ENCODE measurements at regions not wholly inside any gene's neighbourhood (a gene's known extent, or its start where the extent isn't known, plus 50 kb on each side); places are given as distances from the start of the nearest gene placed in this dataset.

GRCh38 chr10:52654201-52654600 lies 118.4 kb downstream of the MBL2 start:
- CTCF ChIA-PET: no interaction called here
- H3K27me3 Mint-ChIP-seq (ENCODE audit: low read depth): no peaks in the 10 kb centered on the region
- no peak overlapping the region for H3K27ac Mint-ChIP-seq
- intact Hi-C loops (cut with micrococcal nuclease): no loop called here
- no peak for DNase-seq
- no peak overlapping the region for H3K4me3 Mint-ChIP-seq
- H3K36me3 Mint-ChIP-seq (ENCODE audit: low read depth): no peaks in the 10 kb centered on the region
- peaks cover 1% of the 10 kb centered on the region for H3K9me3 Mint-ChIP-seq
- no peaks in the 10 kb centered on the region for H3K4me1 Mint-ChIP-seq (ENCODE audit: low read depth)

- Mint-ChIP-seq H3K27ac (no peak overlapping the region), H3K4me1 (ENCODE audit: low read depth) (no peaks in the 10 kb centered on the region), H3K36me3 (ENCODE audit: low read depth) (no peaks in the 10 kb centered on the region), H3K27me3 (ENCODE audit: low read depth) (no peaks in the 10 kb centered on the region), H3K4me3 (no peak overlapping the region), H3K9me3 (peaks cover 1% of the 10 kb centered on the region)
- intact Hi-C loops (cut with micrococcal nuclease): no loop called here
- DNase-seq: no peak
- CTCF ChIA-PET: no interaction called here
These were observed 114.5 kb downstream of the MBL2 start for GRCh38 chr10:52658112-52658511.

GRCh38 chr10:52659085-52659484 lies 113.5 kb downstream of the MBL2 start:
- peaks cover 1% of the 10 kb centered on the region for H3K9me3 Mint-ChIP-seq
- no peaks in the 10 kb centered on the region for H3K36me3 Mint-ChIP-seq (ENCODE audit: low read depth)
- no peak overlapping the region for H3K27ac Mint-ChIP-seq
- CTCF ChIA-PET: no interaction called here
- intact Hi-C loops (cut with micrococcal nuclease): no loop called here
- no peaks in the 10 kb centered on the region for H3K4me1 Mint-ChIP-seq (ENCODE audit: low read depth)
- H3K27me3 Mint-ChIP-seq (ENCODE audit: low read depth): no peaks in the 10 kb centered on the region
- DNase-seq: no peak
- H3K4me3 Mint-ChIP-seq: no peak overlapping the region

- H3K27ac Mint-ChIP-seq: no peak overlapping the region
- intact Hi-C loops (cut with micrococcal nuclease): no loop called here
- no peaks in the 10 kb centered on the region for H3K27me3 Mint-ChIP-seq (ENCODE audit: low read depth)
- peaks cover 8% of the 10 kb centered on the region for H3K9me3 Mint-ChIP-seq
- no peak for DNase-seq
- no peak overlapping the region for H3K4me3 Mint-ChIP-seq
- no peaks in the 10 kb centered on the region for H3K4me1 Mint-ChIP-seq (ENCODE audit: low read depth)
- CTCF ChIA-PET: no interaction called here
- H3K36me3 Mint-ChIP-seq (ENCODE audit: low read depth): no peaks in the 10 kb centered on the region
These were observed 110.3 kb downstream of the MBL2 start for GRCh38 chr10:52662256-52662655.

DNA sequence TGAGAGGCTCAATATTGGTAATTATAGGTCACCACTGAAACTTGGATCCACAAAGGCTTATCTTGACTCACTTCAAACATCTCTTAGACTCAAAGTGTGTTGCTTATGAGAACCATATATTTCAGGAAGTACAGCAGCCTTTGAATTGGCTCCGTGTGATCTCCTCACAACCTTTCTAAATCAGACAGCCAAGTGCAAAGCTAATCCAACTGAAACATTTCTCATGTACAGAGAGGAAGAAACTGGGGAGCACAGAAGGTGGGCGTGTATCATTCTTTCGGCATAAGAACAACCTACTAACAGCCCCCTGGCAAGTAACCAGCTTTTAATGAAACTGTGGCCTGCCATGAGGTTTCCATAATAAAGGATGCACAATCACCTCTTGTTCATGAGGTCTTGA lies 109.4 kb downstream of the MBL2 start:
- intact Hi-C loops (cut with micrococcal nuclease): no loop called here
- H3K27ac Mint-ChIP-seq: no peak overlapping the region
- no peaks in the 10 kb centered on the region for H3K36me3 Mint-ChIP-seq (ENCODE audit: low read depth)
- H3K9me3 Mint-ChIP-seq: peaks cover 9% of the 10 kb centered on the region
- CTCF ChIA-PET: no interaction called here
- DNase-seq: no peak
- no peaks in the 10 kb centered on the region for H3K27me3 Mint-ChIP-seq (ENCODE audit: low read depth)
- H3K4me1 Mint-ChIP-seq (ENCODE audit: low read depth): no peaks in the 10 kb centered on the region
- H3K4me3 Mint-ChIP-seq: no peak overlapping the region

DNA sequence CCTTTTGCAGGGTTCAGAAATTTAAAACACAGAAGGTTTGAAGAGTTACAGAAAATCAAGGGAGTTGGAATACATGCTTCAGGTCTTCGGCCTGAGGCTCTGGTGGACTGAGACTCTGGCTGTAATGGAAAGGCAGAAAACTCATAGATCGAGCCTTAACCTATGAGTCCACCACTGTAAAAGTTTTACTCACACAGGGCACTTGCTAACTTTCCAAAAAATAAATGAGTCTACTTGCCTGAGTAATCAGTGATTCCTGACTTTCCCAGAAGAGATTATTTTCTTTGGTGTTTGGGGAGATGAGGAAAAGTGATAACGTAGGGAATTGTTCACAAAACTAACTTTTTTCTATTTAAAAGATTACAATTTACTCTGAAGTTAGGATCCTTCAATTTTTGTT lies 108.0 kb downstream of the MBL2 start:
- Mint-ChIP-seq H3K4me3 (no peak overlapping the region), H3K27me3 (ENCODE audit: low read depth) (no peaks in the 10 kb centered on the region), H3K9me3 (peaks cover 9% of the 10 kb centered on the region), H3K4me1 (ENCODE audit: low read depth) (no peaks in the 10 kb centered on the region), H3K27ac (no peak overlapping the region), H3K36me3 (ENCODE audit: low read depth) (no peaks in the 10 kb centered on the region)
- CTCF ChIA-PET: no interaction called here
- DNase-seq: no peak
- intact Hi-C loops (cut with micrococcal nuclease): no loop called here

DNA sequence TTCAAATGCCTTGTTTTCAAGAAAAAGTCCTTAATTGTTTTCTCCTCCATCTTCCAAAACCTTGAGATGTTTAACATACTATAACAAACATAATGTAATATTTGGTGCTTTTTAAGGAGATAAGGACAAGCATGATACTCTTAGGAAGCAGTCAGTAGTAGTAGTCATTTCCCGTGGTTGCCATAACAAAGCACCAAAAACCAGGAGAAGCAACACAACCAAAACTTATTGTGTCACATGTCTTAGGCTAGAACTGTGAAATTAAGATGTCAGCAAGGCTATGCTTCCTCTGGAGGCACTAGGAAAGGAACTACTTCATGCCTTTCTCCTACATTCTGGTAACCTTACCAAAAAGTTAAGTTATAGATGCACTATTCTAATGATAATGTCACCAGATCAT lies 106.8 kb downstream of the MBL2 start:
- no peak for DNase-seq
- CTCF ChIA-PET: no interaction called here
- H3K36me3 Mint-ChIP-seq (ENCODE audit: low read depth): no peaks in the 10 kb centered on the region
- H3K4me3 Mint-ChIP-seq: no peak overlapping the region
- H3K9me3 Mint-ChIP-seq: peaks cover 10% of the 10 kb centered on the region
- H3K27ac Mint-ChIP-seq: no peak overlapping the region
- no peaks in the 10 kb centered on the region for H3K27me3 Mint-ChIP-seq (ENCODE audit: low read depth)
- no peaks in the 10 kb centered on the region for H3K4me1 Mint-ChIP-seq (ENCODE audit: low read depth)
- intact Hi-C loops (cut with micrococcal nuclease): no loop called here

DNA sequence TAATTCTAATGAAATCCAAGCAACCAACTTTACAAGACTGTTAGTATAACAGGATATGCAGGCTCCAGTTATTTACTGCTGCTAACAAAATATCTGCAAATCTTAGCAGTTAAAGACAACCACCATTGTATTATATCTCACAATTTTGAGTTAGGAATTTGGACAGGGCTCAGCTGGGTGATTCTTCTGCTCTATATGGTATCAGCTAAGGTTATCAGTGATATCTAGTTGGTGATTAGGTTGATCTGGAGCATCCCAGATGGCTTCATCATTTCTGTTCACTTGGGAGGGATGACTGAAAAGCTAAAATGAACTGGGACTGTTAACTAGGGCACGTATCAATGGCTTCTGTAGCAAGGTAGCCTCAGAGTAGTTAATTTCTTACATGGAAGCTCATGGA lies 105.7 kb downstream of the MBL2 start:
- no peak overlapping the region for H3K4me3 Mint-ChIP-seq
- H3K4me1 Mint-ChIP-seq (ENCODE audit: low read depth): no peaks in the 10 kb centered on the region
- H3K27ac Mint-ChIP-seq: no peak overlapping the region
- DNase-seq: no peak
- no peaks in the 10 kb centered on the region for H3K27me3 Mint-ChIP-seq (ENCODE audit: low read depth)
- intact Hi-C loops (cut with micrococcal nuclease): no loop called here
- CTCF ChIA-PET: no interaction called here
- no peaks in the 10 kb centered on the region for H3K36me3 Mint-ChIP-seq (ENCODE audit: low read depth)
- peaks cover 13% of the 10 kb centered on the region for H3K9me3 Mint-ChIP-seq

- Mint-ChIP-seq H3K27ac (no peak overlapping the region), H3K4me1 (ENCODE audit: low read depth) (no peaks in the 10 kb centered on the region), H3K36me3 (ENCODE audit: low read depth) (no peaks in the 10 kb centered on the region), H3K4me3 (no peak overlapping the region), H3K27me3 (ENCODE audit: low read depth) (no peaks in the 10 kb centered on the region), H3K9me3 (peaks cover 13% of the 10 kb centered on the region)
- DNase-seq: no peak
- intact Hi-C loops (cut with micrococcal nuclease): no loop called here
- CTCF ChIA-PET: no interaction called here
These were observed 104.6 kb downstream of the MBL2 start for GRCh38 chr10:52668024-52668423.

- Mint-ChIP-seq H3K36me3 (ENCODE audit: low read depth) (no peaks in the 10 kb centered on the region), H3K27me3 (ENCODE audit: low read depth) (no peaks in the 10 kb centered on the region), H3K27ac (no peak overlapping the region), H3K4me1 (ENCODE audit: low read depth) (no peaks in the 10 kb centered on the region), H3K9me3 (peaks cover 4% of the 10 kb centered on the region), H3K4me3 (no peak overlapping the region)
- CTCF ChIA-PET: no interaction called here
- intact Hi-C loops (cut with micrococcal nuclease): no loop called here
- no peak for DNase-seq
These were observed 99.7 kb downstream of the MBL2 start for GRCh38 chr10:52672880-52673279.

DNA sequence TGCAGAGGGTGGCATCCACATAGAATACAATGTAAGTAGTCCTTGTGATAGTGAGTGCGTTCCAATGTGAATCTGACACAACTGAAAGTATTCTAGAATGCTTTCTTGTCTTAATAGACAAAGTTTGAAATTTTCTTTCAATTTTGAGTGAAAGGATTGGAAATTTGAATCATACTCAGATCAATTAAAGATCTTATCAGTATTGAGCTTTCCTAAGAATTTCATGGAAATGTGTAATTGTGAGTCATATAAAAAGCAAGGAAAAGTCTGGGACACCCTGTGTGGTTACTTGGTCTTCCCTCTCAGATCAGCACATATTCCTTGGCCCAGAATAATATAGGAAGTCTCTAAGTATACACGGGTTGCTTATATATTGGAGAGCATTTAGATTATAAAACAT lies 99.1 kb downstream of the MBL2 start:
- no peak overlapping the region for H3K4me3 Mint-ChIP-seq
- no peaks in the 10 kb centered on the region for H3K36me3 Mint-ChIP-seq (ENCODE audit: low read depth)
- peaks cover 4% of the 10 kb centered on the region for H3K9me3 Mint-ChIP-seq
- H3K27ac Mint-ChIP-seq: no peak overlapping the region
- no peaks in the 10 kb centered on the region for H3K4me1 Mint-ChIP-seq (ENCODE audit: low read depth)
- CTCF ChIA-PET: no interaction called here
- intact Hi-C loops (cut with micrococcal nuclease): no loop called here
- DNase-seq: no peak
- no peaks in the 10 kb centered on the region for H3K27me3 Mint-ChIP-seq (ENCODE audit: low read depth)

- CTCF ChIA-PET: no interaction called here
- H3K27me3 Mint-ChIP-seq (ENCODE audit: low read depth): no peaks in the 10 kb centered on the region
- H3K36me3 Mint-ChIP-seq (ENCODE audit: low read depth): no peaks in the 10 kb centered on the region
- no peaks in the 10 kb centered on the region for H3K4me1 Mint-ChIP-seq (ENCODE audit: low read depth)
- intact Hi-C loops (cut with micrococcal nuclease): no loop called here
- peaks cover 4% of the 10 kb centered on the region for H3K9me3 Mint-ChIP-seq
- H3K27ac Mint-ChIP-seq: no peak overlapping the region
- DNase-seq: no peak
- H3K4me3 Mint-ChIP-seq: no peak overlapping the region
These were observed 98.1 kb downstream of the MBL2 start for GRCh38 chr10:52674474-52674873.

DNA sequence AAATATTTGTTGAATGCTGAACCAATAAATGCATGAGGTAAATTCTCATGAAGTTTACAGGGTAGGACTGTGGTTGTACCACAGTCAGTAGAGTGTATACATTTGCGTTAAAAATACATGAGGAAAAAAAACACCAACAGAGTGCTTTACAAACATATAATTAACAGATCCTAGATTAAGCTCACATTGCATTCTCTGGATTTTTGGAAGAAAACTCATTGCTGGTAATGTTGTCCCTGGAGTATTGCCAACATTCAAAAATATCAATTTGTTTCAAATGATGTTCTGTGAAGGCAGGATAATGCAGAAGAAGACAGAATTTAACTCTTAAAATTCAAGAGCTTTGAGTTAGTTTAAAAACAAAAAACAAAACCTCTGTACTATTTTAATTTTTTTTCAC lies 95.5 kb downstream of the MBL2 start:
- Mint-ChIP-seq H3K36me3 (ENCODE audit: low read depth) (no peaks in the 10 kb centered on the region), H3K9me3 (no peaks in the 10 kb centered on the region), H3K27ac (no peak overlapping the region), H3K27me3 (ENCODE audit: low read depth) (no peaks in the 10 kb centered on the region), H3K4me1 (ENCODE audit: low read depth) (no peaks in the 10 kb centered on the region), H3K4me3 (no peak overlapping the region)
- DNase-seq: no peak
- intact Hi-C loops (cut with micrococcal nuclease): no loop called here
- CTCF ChIA-PET: interaction anchor here (1.0 kb wide), 1 partner anchor 33 kb away, joined by 3 read pairs; no protein-coding TSS in a partner anchor

DNA sequence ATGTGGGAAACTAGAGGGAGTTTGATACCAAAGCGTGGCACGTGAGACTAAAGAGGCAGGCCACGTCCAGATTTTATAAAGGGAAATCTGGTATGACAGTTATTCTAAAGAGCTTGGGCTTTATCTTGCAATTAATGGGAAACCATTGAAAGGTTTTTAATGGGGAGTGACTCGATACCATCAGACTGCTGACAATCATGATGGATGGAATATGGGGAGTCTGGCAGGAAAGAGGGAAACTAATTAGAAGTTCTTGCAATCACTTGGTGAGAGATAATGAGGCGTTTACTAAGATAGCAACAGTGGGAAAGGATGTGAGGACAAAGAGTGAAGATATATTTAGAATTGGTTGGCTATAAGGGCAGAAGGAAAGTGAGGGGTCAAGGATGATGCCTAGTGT lies 94.0 kb downstream of the MBL2 start:
- no peak for DNase-seq
- H3K27me3 Mint-ChIP-seq (ENCODE audit: low read depth): no peaks in the 10 kb centered on the region
- no peaks in the 10 kb centered on the region for H3K4me1 Mint-ChIP-seq (ENCODE audit: low read depth)
- no peak overlapping the region for H3K4me3 Mint-ChIP-seq
- H3K27ac Mint-ChIP-seq: no peak overlapping the region
- CTCF ChIA-PET: no interaction called here
- no peaks in the 10 kb centered on the region for H3K36me3 Mint-ChIP-seq (ENCODE audit: low read depth)
- intact Hi-C loops (cut with micrococcal nuclease): no loop called here
- no peaks in the 10 kb centered on the region for H3K9me3 Mint-ChIP-seq
